HPDE6-E6E7 (cell line): ENCODE measurements at regions not wholly inside any gene's neighbourhood (a gene's known extent, or its start where the extent isn't known, plus 50 kb on each side); places are given as distances from the start of the nearest gene placed in this dataset.

Source experiments
- DNase-seq: peaks from one replicate; pipeline ENCODE4 v3.0.0; 2011; ENCODE audit warnings: missing footprints; ENCODE audit errors: extremely low spot score

DNA sequence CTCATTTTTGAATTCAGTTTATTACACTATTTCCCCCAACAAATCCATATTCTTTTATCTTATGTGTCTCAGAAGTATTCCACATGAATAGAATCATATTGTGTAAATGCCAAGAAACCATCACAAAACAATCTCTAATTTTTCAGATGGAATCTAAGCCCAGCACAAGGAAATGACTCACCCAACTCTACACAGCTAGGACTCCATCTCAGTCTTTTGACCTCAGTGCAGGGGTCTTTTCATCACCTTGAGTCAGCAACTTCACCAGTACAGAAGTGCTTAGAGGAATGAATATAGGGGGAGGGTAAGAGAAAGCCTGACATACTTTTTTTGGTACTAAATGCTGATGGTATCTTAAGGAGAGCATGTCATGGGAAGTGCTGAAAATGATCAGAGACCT, 169.3 kb upstream of the LRRN1 start:
- no peak for DNase-seq

- no peak for DNase-seq
These were observed 170.4 kb upstream of the LRRN1 start for GRCh38 chr3:3628676-3629328.

GRCh38 chr3:3627114-3627513, 172.1 kb upstream of the LRRN1 start:
- no peak for DNase-seq

DNA sequence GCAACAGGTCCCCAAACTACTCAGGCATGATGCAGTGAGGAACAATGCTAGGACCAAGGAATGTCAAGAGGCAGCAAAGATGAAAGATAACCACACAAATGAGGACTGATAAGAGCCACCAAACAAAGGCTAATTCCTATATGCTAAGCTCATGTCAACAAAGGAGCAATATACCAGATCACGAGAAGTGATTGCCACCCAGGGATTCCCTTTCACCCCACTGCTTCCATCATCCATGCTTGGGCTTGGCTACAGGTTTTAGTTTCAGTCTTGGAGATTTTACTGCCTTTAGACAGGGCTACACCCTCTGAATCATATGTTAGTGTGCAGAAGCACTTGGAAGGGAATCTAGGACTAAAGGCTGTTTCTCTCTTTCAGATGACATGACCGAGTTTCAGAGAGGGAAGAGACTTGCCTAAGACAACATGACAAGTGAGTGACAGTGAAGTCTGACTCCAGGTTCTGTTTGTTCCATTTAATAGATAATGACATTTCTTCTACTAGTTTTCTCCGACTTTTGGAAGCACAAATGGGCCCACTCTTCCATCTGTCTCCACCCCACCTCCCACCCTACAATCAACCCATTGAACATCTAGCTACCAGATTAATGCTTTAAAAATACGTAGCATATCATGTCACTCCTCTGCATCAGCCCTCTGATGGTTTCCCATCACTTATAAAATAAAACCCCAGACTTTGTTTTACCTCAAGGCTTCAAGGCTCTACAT, 173.5 kb upstream of the LRRN1 start:
- DNase-seq: no peak

- no peak for DNase-seq
These were observed 179.4 kb upstream of the LRRN1 start for GRCh38 chr3:3619815-3620214.

DNA sequence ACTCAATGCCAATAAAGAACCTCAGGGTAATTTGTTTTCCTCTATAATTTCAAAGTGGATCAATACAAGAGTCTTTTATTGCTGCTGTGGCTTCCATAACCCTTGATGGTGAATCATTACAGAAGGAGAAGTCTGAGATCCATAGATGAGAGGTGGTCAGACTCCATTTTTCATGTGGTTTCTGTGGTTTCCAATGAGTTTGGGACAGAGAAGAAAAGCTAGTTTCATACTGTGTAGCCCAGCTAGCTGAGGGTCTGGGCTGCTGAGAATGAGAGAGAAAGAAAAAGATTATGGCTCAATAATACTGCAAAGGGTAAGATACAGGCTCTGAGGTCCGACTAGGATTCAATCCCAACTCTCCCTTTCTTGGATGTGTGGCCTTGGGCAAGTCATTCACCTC, 180.6 kb upstream of the LRRN1 start:
- no peak for DNase-seq

DNA sequence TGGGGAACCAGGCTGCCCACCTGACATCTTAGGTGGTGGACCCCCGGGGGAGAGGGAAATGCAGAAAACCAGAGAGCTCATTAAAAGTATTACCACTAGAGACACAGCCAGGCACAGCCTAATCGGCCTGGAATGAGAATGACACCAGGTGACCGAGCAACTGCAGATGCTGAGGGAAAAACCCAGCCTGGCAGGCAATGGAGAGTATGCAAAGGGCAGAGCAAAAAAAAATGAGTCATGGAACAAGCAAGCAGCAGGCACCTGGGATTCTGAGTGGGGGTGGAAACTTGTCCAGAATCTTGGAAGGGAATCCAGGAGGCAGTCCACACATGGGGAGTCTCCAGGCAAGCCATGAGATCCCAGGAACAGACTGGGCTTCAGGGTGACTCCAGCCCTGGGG, 183.7 kb upstream of the LRRN1 start:
- no peak for DNase-seq

DNA sequence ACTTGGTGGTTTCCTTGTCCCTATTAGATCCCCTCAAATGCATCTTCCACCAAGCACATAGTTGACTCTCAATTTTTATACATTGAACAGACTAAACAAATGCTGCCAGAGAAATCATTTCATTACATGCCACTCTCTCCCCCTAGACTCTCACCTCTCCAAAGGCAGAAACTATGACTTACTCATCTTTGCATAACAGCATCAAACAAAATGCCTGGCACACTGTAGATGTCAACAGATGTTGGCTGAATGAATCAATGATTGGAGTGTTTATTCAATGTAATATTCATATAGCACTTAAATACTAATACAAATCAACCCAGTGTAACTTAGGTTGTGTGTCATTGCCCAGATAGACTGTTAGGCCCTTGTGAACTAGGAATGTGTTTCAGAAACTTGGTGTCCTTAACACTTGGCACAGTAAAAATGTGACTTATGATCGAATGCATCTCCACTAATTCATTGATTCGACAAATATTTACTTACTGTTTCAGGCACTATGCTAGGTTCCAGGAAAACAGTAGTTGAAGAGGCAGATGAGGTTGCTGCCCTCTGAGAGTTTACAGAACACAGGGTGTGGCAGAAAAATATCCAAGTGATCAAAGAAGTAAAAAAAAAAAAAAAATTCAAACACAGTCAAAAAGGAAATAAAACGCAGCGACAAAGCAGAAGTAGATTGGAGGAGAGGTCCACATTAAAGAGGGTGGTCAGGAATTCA, 188.5 kb upstream of the LRRN1 start:
- DNase-seq: no peak

- DNase-seq: no peak
These were observed 192.9 kb upstream of the LRRN1 start for GRCh38 chr3:3606321-3606720.

GRCh38 chr3:3605226-3605625, 194.0 kb upstream of the LRRN1 start:
- DNase-seq: no peak

DNA sequence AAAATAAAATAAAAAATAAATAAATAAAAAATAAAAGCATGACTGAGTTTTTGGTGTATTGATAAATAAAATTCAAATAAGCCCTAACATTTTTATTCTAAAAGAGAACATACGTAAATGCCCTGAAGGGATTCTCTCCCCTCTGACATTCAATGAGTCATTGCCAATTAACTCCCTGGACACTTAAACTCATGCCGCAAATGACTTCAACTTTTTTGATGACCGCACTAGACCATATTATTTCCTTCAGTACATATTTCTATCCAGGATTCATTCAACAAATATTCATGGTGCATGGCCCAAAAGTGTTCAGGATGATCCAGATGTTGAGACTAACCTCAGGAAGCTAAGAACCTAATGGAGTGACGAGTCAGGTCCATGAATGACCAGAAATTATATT, 195.9 kb upstream of the LRRN1 start:
- no peak for DNase-seq

DNA sequence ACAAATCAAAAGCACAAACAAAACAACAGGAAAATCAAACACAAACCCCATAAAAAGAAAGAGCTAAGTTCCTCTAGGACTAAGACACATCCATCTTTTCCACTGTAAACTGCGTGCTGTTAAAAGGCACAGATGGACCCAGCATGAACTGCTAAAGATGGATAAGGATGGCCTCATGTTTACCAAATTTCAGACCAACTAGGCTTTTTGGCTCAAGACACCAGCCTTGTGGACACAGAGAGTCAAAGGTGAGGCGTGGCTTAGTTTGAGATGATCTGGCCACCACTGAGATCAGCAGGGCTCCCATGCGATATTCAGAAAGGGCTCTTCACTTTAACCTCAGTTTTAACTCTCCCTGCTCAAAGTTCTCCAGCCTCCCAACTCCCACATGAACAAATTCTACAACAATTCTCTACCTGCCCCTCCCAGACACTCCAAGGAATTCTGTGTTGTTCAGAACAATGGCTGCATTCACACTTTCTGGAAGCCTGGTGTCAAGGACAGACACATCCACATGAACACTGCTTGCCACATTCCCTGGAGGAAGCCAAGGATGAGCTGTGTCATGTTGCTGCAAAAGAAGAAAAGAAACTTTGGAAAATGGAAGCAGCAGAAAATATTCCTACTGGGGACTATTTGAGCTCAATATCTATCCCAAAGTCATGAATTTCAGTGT, 198.4 kb upstream of the LRRN1 start:
- no peak for DNase-seq

GRCh38 chr3:3599016-3599415, 200.2 kb upstream of the LRRN1 start:
- no peak for DNase-seq

- DNase-seq: no peak
These were observed 204.2 kb upstream of the LRRN1 start for GRCh38 chr3:3594986-3595385.

DNA sequence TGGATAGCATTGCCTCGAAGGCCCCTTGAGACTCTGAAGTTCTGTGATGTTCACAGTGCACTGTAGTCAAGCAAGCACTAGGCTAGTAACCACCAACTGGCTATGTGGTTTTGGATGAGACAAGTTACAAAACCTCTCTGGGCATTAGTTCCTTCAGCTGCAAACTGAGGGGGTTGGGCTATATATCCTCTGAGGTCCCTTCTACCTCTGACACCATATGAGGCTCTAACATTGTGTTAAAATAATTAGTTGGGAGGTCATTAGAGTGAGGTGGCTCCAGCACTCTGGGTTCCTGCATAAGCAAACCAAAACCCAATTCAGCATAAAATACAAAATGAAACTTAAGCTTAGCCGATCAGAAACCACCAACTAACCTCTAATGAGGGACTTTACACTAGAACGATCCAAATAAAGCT, 209.5 kb upstream of the LRRN1 start:
- DNase-seq: no peak

DNA sequence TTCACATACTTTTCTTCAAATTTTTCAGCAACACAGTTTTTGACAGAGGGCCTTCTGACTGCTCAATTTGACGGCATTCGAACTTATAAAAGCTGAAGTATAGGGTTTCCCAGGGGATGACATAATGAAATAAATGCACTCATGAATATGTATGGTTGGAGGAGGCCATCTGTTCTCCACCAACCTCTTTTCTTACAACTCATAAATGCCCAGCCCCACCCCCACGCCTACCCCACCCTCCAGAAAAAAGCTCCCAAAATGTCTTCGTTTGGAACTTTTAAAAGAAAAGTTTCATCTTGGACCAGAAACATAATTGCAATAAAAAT, 211.6 kb upstream of the LRRN1 start:
- no peak for DNase-seq

GRCh38 chr3:3586843-3587646, 212.2 kb upstream of the LRRN1 start:
- DNase-seq: no peak

DNA sequence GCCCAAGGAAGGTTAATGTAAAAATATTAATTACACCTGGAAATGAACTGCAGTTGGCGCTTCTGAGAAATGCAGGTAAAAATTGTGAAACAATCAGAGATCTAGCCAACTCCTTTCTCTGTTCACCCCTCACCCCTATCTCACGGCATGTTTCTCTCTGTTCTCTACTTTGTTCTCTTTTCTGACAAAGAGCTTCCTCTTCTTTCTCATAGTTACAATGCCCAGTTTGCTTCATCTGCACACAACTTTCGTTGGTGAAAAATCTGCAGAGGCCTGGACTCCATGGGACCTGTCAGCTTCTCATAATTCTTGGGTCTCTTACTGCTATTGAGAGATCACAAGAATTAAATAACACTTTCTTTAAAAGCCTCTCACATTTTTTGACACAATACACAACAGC, 212.9 kb upstream of the LRRN1 start:
- no peak for DNase-seq

GRCh38 chr3:3579658-3580057, 219.6 kb upstream of the LRRN1 start:
- DNase-seq: no peak

- no peak for DNase-seq
These were observed 220.5 kb upstream of the LRRN1 start for GRCh38 chr3:3578718-3579117.

GRCh38 chr3:3577823-3578222, 221.4 kb upstream of the LRRN1 start:
- DNase-seq: no peak

DNA sequence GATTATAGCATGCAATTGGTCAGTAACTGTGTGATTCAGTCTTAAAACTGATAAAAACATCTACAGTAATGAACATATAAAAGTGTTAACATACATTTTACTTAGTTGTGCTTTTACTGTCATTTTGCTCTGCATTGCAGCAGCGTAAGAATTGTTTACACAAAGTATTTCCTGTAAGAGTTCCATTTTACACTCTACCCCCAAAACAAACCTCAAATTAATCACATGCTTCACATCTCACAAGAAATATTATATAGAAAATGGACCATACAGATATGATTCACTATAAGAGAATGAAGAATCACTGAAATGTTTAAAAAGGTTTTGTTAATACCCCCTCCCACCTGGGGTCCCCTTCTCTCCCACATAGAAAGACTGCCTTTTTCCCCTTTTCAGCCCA, 225.9 kb upstream of the LRRN1 start:
- DNase-seq: no peak
